ENCODE measurements at regions not wholly inside any gene's neighbourhood (a gene's known extent, or its start where the extent isn't known, plus 50 kb on each side); places are given as distances from the start of the nearest gene placed in this dataset.

GRCh38 chr13:50548586-50548985, 294.9 kb downstream of the DLEU7 start:
- Histone ChIP-seq H4K20me1 (no peaks in the 10 kb centered on the region), H3K27me3 (no peaks in the 10 kb centered on the region), H3K36me3 (no peaks in the 10 kb centered on the region), H3K4me1 (no peaks in the 10 kb centered on the region), H3K4me2 (no peak overlapping the region), H3K9ac (no peak overlapping the region), H3K4me3 (no peak overlapping the region), H3K27ac (no peak overlapping the region), H3K9me3 (peaks cover 3% of the 10 kb centered on the region; the same call in 1 of the 2 replicates)
- no peak for TF ChIP-seq Cebpa-rat (IDR thresholded peaks at IDR 0.05)

- Histone ChIP-seq H3K4me3 (no peak overlapping the region), H3K4me2 (no peak overlapping the region), H3K4me1 (no peaks in the 10 kb centered on the region), H3K27me3 (no peaks in the 10 kb centered on the region), H3K36me3 (no peaks in the 10 kb centered on the region), H4K20me1 (no peaks in the 10 kb centered on the region), H3K9ac (no peak overlapping the region), H3K9me3 (peaks cover 3% of the 10 kb centered on the region; the same call in 1 of the 2 replicates), H3K27ac (no peak overlapping the region)
- no peak for TF ChIP-seq Cebpa-rat (IDR thresholded peaks at IDR 0.05)
These were observed 294.1 kb downstream of the DLEU7 start for GRCh38 chr13:50549221-50549942.

- H3K4me1 ChIP-seq = no peaks in the 10 kb centered on the region
- H3K9ac ChIP-seq = no peak overlapping the region
- no peaks in the 10 kb centered on the region for H3K36me3 ChIP-seq
- H4K20me1 ChIP-seq = no peaks in the 10 kb centered on the region
- no peak for TF ChIP-seq Cebpa-rat (IDR thresholded peaks at IDR 0.05)
- H3K27me3 ChIP-seq = no peaks in the 10 kb centered on the region
- H3K9me3 ChIP-seq = peaks cover 3% of the 10 kb centered on the region; the same call in 1 of the 2 replicates
- H3K4me3 ChIP-seq = no peak overlapping the region
- no peak overlapping the region for H3K4me2 ChIP-seq
- H3K27ac ChIP-seq = no peak overlapping the region
These were observed 293.3 kb downstream of the DLEU7 start for GRCh38 chr13:50550151-50550550.

GRCh38 chr13:50552424-50552966, 291.0 kb downstream of the DLEU7 start:
- H3K4me2 ChIP-seq = no peak overlapping the region
- H3K4me3 ChIP-seq = no peak overlapping the region
- H3K27me3 ChIP-seq = no peaks in the 10 kb centered on the region
- no peaks in the 10 kb centered on the region for H3K4me1 ChIP-seq
- no peaks in the 10 kb centered on the region for H3K9me3 ChIP-seq
- no peaks in the 10 kb centered on the region for H3K36me3 ChIP-seq
- no peak overlapping the region for H3K9ac ChIP-seq
- H3K27ac ChIP-seq = no peak overlapping the region
- TF ChIP-seq Cebpa-rat (IDR thresholded peaks at IDR 0.05) = no peak
- H4K20me1 ChIP-seq = no peaks in the 10 kb centered on the region

GRCh38 chr13:50561739-50562138, 281.8 kb downstream of the DLEU7 start:
- Histone ChIP-seq H3K4me1 (no peaks in the 10 kb centered on the region), H4K20me1 (no peaks in the 10 kb centered on the region), H3K9me3 (peaks cover 6% of the 10 kb centered on the region), H3K4me3 (no peak overlapping the region), H3K27ac (no peak overlapping the region), H3K4me2 (no peak overlapping the region), H3K27me3 (no peaks in the 10 kb centered on the region), H3K36me3 (no peaks in the 10 kb centered on the region), H3K9ac (no peak overlapping the region)
- TF ChIP-seq Cebpa-rat (IDR thresholded peaks at IDR 0.05) = no peak

GRCh38 chr13:50566646-50567045, 276.8 kb downstream of the DLEU7 start:
- Histone ChIP-seq H3K36me3 (no peaks in the 10 kb centered on the region), H3K9me3 (peaks cover 9% of the 10 kb centered on the region), H3K27me3 (no peaks in the 10 kb centered on the region), H3K4me3 (no peak overlapping the region), H3K9ac (no peak overlapping the region), H4K20me1 (no peaks in the 10 kb centered on the region), H3K4me1 (no peaks in the 10 kb centered on the region), H3K27ac (no peak overlapping the region), H3K4me2 (no peak overlapping the region)
- TF ChIP-seq Cebpa-rat (IDR thresholded peaks at IDR 0.05) = no peak

- H3K36me3 ChIP-seq = no peaks in the 10 kb centered on the region
- H3K4me2 ChIP-seq = no peak overlapping the region
- H3K27me3 ChIP-seq = no peaks in the 10 kb centered on the region
- no peaks in the 10 kb centered on the region for H4K20me1 ChIP-seq
- H3K9me3 ChIP-seq = no peaks in the 10 kb centered on the region
- no peak overlapping the region for H3K4me3 ChIP-seq
- H3K4me1 ChIP-seq = peaks cover 23% of the 10 kb centered on the region
- no peak overlapping the region for H3K27ac ChIP-seq
- no peak for TF ChIP-seq Cebpa-rat (IDR thresholded peaks at IDR 0.05)
- H3K9ac ChIP-seq = no peak overlapping the region
These were observed 271.4 kb downstream of the DLEU7 start for GRCh38 chr13:50572129-50572528.

- H3K27me3 ChIP-seq = no peaks in the 10 kb centered on the region
- H3K9ac ChIP-seq = no peak overlapping the region
- H3K9me3 ChIP-seq = no peaks in the 10 kb centered on the region
- no peaks in the 10 kb centered on the region for H3K36me3 ChIP-seq
- H3K4me3 ChIP-seq = no peak overlapping the region
- peaks cover 23% of the 10 kb centered on the region for H3K4me1 ChIP-seq
- TF ChIP-seq Cebpa-rat (IDR thresholded peaks at IDR 0.05) = no peak
- H3K27ac ChIP-seq = no peak overlapping the region
- no peaks in the 10 kb centered on the region for H4K20me1 ChIP-seq
- no peak overlapping the region for H3K4me2 ChIP-seq
These were observed 270.4 kb downstream of the DLEU7 start for GRCh38 chr13:50573066-50573465.

- Histone ChIP-seq H4K20me1 (no peaks in the 10 kb centered on the region), H3K4me3 (no peak overlapping the region), H3K36me3 (no peaks in the 10 kb centered on the region), H3K27me3 (no peaks in the 10 kb centered on the region), H3K4me1 (peaks cover 23% of the 10 kb centered on the region), H3K9me3 (no peaks in the 10 kb centered on the region), H3K9ac (no peak overlapping the region), H3K27ac (no peak overlapping the region), H3K4me2 (peak overlapping the region; percentile 56)
- TF ChIP-seq Cebpa-rat (IDR thresholded peaks at IDR 0.05) = no peak
These were observed 268.8 kb downstream of the DLEU7 start for GRCh38 chr13:50574731-50575130.

GRCh38 chr13:50575138-50575537, 268.4 kb downstream of the DLEU7 start:
- H4K20me1 ChIP-seq = no peaks in the 10 kb centered on the region
- peaks cover 23% of the 10 kb centered on the region for H3K4me1 ChIP-seq
- H3K27me3 ChIP-seq = no peaks in the 10 kb centered on the region
- H3K9ac ChIP-seq = no peak overlapping the region
- TF ChIP-seq Cebpa-rat (IDR thresholded peaks at IDR 0.05) = no peak
- no peak overlapping the region for H3K27ac ChIP-seq
- H3K9me3 ChIP-seq = no peaks in the 10 kb centered on the region
- H3K36me3 ChIP-seq = no peaks in the 10 kb centered on the region
- H3K4me3 ChIP-seq = no peak overlapping the region
- H3K4me2 ChIP-seq = peak overlapping the region; percentile 56

All from BLaER1 (cell line).